ENCODE measurements at regions not wholly inside any gene's neighbourhood (a gene's known extent, or its start where the extent isn't known, plus 50 kb on each side); places are given as distances from the start of the nearest gene placed in this dataset.

DNA sequence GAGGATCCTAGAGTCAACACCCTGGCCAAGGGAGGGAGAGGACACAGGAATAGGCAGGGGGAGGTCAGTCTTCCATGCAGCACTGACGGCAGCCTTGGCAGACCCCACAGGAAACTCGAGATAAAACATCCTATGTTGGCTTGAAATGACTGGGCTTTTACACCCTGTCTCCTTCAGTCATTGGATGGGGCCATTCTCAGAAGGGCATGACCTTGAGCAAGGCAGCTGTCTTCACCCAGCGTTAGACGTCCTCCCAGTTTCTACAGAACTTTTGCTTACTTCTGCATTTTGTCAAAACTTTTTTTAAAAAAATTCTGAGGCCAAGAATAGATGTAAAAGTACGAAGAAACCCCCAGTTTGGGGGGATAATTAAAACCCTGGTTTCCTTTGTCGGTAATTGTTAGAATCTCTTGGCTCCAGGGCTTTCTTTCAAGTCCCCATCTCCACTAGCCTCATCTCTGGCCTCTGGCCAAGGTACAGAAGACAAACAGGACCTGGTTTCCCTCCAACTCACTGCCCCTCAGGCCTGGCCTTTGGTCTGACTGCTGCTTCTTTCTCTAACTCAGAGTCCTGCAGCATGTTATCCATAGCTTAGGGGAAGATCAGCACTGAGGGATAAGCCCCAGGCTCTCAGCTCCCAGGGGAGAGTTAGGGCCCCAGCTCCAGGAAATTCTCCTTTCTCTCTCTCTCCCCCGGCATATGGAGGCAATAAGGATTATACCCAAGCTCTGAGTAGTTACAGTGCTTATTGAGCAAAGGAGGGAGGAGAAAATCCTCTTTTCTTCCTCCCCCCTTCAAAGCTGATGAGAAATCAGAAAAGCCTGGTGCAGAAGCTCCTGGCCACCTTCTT lies 51.6 kb upstream of the KCND3 start:
- DNase-seq (ENCODE audit: low read depth), result no peak

DNA sequence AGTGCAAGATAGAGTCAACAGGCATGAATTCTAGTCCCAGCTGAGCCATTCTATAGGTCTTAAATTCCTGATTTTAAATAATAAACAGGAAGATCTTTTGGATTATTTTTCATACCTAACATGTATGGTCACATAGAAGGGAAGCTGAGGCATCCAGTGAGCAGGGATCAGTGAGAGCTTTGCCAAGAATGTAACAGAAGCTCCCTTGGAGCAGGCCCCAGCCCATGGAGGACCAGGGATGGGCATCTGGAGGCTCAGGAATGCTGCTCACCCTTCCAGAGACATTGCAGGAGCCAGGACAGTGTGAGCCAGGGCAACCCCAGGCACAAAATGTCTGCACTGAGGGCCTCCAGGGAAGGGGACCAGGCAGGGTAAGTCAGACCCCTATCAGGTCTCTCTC lies 54.4 kb upstream of the KCND3 start:
- DNase-seq (ENCODE audit: low read depth), result no peak

DNA sequence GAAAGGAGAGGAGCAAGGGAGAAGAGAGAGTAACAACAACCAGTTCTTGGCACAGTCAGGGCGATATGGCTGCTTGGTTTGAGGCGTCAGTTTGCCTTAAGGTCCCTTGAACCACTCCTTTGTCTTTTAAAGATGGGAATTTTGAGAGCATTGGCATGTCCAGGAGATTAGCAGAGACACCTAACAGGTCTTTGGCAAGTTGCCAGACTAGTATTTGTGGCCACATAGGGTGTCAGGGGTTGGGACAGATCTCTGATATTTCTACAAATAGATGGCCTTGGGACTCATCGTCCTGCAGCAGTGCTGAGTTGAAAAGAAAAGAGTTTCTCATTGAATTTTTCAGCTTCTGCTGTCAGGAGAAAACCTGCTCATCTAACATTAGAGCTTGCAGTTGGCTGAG lies 55.3 kb upstream of the KCND3 start:
- DNase-seq (ENCODE audit: low read depth), result no peak

DNA sequence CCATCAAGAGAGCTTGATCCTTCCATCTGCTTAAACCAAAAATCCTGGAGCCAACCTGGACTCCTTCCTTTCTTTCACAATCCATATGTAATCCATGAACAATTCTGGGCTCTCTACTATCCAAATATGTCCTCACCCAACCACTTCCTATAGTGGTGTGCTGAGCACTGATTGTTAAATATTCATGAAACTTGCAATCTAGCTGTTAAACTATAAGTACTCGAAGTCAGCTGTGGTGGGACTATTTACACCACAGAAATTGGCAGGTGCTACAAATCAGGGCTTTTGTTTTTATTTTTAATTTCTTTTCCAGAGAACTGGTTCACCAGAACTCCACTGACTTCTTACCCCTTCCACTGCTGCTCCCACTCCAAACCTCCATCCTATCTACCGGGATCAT lies 57.2 kb upstream of the KCND3 start:
- no peak for DNase-seq (ENCODE audit: low read depth)

DNA sequence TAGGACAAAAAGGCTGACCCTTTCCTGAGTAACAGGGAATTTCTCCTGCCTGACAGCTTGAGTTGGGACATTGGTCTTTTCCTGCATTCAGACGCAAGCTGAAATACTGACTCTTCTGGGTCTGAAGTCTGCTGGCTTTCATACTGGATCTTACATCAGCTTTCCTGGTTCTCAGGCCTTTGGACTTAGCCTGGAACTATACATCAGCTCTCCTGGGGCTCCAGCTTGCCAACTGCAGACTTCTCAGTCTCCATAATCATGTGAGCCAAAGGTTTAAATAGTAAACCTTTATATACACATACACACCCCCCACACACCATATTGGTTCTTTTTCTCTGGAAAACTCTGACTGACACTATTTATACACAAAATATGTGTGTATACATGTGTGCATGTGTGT lies 59.0 kb upstream of the KCND3 start:
- no peak for DNase-seq (ENCODE audit: low read depth)

DNA sequence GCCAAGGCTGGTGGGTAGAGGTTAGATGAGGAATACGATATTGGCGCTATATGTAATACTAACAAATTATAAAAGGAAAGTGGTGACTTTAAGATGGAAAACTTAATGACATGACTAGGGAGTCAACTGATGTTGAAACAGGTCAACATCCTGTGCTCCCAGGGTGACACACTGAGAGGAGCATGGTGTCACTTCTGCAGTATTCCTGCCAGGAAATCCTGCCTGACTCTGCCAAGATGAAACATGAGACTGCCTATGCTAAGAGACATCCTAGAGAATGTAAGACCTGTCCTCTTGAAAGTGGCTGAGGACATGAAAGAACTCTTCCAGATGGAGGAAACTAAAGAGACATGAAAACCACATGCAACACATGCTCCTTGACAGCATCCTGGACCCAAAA lies 65.0 kb upstream of the KCND3 start:
- DNase-seq (ENCODE audit: low read depth), result no peak

DNA sequence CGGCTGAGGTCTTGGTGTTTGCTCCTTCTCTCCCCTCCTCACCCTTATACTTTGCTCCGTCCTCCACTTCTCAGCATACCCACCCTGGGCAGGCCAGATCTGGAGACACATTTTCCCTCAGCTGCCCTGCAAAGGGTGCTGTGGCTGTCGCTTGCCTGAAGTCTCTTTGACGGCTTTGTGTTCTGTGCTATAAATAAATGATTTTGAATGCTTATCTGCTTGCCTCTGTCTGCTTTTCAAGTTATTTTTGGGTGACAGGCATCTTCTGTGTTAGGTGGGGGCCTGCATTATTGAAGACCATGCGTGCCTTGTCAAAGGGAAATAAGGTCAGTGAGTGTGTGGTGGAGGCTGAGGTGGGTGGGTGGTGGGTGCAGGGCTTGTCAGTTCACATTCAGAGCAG lies 66.9 kb upstream of the KCND3 start:
- DNase-seq (ENCODE audit: low read depth), result no peak

DNA sequence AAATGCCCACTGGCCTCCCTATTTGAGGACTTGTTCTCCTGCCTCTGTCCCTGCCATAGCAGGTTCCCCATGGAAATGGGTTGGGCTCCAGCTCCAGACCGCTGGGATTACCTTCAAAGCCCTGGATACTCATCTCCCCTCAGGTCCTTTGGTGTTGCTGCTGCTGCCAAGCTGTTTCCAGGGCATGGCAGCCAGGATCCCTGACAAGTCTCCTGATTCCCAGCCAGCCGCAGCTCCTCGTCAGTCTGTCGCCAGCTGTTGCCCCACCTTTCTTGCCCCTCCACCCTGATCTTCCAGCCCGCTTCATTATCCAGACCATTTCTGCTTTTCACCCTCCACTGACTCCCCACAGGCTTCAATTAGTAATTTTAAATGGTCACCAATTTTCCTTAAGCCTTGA lies 68.3 kb upstream of the KCND3 start:
- DNase-seq (ENCODE audit: low read depth), result no peak

DNA sequence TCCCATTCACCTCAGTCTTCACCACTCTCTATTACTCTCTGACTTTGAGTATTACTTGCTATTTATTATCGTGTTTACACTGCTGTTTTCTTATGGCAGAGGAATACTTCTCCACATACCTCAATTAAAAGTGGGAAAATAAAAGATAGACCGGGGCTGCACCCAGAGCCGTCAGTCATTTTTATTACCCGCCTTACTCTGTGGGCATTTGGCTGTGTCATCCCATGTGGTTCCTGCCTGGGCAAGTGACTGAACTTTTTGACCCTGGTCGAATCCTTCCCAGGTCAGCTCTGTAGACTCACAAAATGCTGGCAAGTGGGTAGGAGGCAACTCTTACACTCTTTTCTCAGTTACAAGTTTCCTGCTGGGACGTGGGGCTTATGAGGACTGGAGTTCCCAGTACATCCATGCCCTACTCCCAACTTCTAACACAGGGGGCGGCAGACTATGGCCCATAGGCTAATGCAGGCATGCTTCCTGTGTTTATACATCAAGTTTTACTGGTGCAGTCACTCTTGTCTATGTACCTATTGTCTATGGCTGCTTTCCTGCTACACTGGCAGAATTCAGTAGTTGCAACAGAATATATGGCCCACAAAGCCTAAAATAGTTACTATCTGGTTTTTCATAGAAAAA lies 69.5 kb upstream of the KCND3 start:
- no peak for DNase-seq (ENCODE audit: low read depth)

DNA sequence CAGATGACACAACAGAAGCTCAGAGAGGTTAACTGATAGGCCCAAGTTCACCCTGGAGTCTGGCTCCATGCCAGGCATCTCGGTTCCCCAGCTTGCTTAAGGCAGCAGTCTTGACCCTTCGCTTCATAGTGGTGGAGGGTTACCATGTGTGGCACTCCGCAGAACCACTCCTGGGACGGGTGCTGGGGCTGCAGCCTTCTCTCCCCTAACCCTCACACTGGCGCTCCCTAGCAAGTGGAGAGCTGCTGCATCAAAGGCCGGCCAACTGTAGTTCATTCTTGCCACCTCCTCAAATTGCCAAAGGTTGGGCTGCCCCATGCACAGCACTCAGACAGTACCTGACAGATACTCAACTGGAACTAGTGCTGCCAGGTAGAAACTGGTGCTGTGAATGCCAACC lies 70.2 kb upstream of the KCND3 start:
- DNase-seq (ENCODE audit: low read depth), result no peak

DNA sequence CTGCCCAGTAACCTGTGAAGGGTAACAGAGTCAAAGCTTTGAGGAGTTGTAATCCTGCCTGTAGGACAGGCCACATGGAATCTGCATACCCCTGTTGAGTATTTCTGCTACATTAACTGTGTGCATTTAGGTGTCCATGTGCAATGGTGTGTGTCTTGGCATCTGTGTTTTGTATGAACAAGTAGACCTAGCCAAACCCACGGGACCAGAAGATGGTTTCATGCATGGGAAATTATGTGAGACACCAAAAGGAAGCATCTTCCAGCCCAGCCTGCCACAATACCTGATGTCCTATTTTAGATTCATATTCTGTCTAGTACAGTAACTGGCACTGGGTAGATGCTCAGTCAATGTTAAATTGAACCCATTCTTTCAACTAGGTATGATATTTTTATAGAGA lies 70.8 kb upstream of the KCND3 start:
- no peak for DNase-seq (ENCODE audit: low read depth)

DNA sequence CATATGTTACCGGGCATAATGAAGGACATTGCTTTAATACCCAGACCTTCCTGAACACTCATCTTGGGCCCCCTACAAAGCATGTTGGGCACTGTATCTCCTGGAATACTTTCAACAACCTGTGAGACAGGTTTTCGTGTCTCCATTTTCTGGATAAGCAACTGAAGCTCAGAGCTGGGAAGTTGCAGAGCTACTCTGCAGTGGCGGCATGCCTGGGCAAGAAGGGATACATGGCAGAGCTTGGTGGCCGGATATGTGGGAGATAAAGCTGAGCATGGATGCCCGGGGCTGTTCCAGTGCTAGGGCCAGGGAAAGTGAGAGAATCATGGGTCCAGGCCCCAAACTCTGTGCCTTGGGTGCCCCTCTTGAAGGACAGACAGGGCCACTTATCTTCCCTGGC lies 71.6 kb upstream of the KCND3 start:
- DNase-seq (ENCODE audit: low read depth), result no peak

DNA sequence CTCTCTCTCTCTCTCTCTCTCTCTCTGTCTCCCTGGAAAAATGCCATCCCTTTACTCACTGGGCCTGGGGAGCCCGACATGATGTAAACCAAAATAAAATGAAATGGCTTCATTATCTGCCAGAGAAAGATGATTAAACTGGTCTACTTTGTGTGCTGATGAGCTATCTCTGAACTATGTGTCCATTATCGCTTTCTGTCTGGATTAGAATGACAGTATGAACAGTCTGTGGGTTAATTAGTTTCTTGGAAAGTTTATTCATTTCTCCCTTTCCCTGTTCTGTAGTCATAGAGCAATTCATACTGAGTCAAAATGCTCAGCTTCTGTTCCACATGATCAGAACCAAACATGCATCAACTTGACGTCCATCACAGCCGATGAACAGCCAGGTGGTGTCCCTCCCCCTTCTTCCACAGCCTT lies 72.4 kb upstream of the KCND3 start:
- no peak for DNase-seq (ENCODE audit: low read depth)

DNA sequence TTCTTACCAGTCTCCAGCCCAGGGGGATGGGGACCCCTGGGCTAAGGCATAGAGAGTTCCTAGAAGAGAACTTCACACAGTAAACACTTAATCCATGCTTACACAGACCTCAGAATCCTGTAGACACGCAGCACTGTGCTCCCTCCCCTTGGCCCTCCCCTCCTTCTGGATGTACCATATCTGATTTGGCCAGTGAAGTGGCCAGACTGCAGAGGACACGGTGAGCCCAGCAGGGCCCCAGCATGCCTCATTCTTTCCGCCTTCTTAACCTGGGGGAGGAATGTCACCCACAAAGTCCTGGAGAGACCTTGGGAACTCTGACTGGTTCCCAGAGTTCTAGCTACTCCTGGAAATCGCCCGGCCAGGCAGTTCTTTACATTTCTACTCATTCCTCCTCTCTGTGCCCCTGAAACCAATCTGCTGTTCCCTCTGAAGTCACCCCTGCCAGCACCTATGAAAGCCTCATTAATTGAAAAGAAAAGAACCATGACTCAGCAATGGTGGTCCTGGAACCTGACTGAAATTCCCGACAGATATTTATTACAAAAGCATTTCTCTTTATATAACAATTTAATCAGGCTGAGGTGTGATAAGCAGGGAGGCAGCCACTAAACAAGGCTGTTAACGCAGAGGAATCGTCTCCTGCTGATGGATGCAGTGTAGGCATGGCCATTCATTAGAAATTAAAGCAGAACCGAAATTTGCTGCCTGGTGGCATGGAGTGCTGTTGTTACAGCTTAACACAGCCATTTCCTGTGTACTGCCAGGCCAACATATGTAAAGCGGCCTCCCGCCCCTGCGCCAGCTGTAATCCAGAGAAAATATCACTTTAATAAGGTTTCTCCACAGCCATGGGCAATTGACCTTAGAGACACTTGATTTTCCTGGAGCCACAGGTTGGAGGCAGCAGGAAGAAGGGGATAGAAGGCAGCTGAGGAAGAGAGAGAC lies 74.6 kb upstream of the KCND3 start:
- no peak for DNase-seq (ENCODE audit: low read depth)

DNA sequence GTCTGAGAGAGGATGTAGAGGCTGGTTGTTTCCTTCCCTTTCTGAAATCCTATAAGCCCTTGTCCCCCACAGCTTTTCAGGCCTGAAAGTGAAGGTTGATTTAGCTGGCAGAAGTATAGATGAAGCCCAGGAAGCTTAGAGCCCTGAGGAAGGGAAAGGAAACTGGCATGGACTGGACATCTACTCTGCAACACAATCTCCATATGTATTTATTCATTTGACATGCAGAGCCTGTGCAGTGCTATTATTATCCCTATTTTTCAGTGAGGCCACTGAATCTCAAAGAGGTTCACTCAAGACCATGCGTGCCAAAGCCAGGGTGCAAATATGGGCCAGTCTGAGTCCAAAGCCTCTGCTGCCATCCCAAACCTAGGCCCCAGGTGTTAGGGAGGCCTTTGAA lies 78.5 kb upstream of the KCND3 start:
- DNase-seq (ENCODE audit: low read depth), result no peak

DNA sequence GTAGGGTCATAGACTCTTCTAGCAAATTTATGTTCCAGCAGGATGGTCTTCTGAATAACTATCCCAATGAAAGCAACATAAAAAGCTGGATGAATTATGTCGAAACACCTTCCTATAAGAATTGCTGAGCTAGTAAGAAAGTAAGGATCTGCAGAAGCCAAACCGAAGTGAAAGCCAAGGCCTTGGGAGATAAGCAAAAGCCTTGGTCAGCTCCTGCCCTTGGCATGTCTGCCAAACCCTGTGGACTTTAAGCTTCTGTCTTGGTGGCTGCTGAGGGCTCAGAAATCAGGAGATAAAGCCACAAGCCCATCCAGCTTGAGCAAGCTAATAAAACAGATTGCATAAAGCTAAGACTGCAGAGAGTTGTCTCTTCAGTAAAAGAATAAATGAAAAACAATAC lies 81.2 kb upstream of the KCND3 start:
- DNase-seq (ENCODE audit: low read depth), result no peak

DNA sequence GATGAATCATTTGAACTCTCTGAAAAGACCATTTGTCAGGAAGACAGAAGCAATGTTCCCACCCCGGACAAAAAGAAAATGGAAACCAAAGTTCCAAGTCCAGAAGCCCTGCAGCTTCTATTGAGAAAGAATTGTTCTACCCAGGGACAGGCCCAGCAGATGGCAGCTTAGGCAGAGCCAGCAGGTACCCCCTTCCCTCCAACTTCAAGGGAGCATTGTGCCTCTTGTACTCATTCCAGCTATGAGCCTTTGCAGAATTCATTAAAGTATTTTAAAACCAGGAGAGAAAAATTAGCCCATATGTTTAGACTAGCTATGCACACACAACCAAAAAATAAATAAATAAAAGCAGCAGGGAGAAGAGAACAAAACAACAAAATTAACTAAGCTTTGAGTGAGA lies 85.2 kb upstream of the KCND3 start:
- no peak for DNase-seq (ENCODE audit: low read depth)

DNA sequence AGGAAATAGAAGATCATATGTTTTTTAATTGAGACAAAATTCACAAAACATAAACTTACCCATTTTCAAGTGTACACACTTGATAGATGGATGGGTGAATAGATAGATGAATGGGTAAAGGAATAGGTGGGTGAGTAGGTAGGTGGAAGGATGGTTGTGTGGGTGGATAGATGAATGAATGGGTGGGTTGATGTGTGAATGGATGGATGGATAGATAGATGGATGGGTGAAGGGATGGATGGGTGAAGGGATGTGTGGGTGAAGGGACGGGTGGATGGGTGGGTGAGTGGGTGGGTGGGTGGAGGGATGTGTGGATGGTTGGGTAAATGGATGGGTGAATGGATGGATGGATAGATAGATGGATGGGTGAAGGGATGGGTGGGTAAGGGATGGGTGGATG lies 86.1 kb upstream of the KCND3 start:
- DNase-seq (ENCODE audit: low read depth), result no peak

DNA sequence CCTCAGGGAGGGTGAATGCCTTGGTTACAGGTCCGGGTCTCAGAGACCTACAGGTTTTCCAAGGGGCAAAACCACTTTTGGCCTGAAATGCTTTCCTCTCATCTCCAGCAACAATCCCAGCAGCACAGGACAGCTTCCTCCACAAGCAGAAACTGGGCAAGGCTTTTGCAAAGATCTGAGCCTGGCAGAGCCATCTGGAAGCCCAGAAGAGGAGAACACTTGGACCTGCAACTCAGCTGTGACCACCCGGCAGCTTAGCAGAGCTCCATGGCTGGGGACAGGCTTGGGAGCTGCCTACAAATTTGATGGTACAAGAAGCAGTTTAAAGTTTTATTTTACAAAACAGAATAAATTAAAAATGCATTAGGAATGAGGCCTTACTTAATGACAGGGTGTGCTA lies 90.0 kb upstream of the KCND3 start:
- no peak for DNase-seq (ENCODE audit: low read depth)

DNA sequence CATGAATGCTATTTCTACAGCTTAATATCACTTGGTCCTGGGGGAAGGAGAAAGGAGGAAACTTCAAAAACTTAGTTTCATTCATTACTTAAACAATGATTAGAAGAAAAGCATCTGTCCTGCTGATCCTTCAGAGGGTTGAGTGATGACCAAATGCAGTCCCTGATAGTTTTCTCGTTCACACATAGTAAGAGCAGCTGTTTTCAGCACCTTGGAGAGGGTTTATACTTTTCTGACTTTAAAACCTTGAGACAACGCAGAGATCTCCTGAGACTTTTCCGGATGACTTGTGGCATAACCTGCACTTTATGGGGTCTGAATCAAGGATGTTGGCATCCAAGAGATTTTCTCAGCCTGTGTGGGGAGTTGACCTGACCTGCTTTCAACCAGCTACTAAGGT lies 94.0 kb upstream of the KCND3 start:
- no peak for DNase-seq (ENCODE audit: low read depth)

DNA sequence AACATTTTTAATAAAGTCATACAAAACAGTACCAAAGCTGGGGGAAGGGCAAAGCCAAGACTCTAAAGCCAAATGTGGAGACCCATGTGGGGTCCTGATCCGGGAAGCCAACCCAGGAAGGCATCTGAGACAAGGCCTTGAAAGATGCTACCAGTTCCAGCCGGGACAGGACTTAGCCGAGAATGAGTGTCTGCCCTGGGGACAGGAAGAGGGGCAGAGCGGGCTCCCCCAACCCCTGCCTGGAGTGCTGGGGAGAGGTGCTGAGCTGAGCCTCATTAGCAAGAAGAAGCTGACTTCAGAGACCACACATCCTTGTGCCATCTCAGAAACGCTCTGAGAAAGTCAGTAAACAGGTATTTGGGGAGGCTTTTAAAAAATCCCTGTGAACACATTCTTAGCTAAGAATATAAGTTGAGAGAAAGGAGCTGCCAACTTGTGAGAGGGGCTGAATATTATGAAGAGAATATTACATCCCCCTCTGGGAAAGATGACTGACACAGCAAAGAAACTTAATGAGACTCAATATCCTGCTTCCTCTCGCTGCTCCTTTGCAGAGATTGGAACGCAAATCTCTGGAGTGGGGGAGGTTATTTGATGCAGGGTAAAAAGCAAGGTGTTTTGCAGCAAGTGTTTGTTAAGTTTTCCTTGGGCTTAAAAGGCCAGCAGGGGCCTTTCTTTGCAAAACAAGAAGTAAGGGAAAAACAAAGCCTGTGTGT lies 103.3 kb upstream of the KCND3 start:
- no peak for DNase-seq (ENCODE audit: low read depth)

DNA sequence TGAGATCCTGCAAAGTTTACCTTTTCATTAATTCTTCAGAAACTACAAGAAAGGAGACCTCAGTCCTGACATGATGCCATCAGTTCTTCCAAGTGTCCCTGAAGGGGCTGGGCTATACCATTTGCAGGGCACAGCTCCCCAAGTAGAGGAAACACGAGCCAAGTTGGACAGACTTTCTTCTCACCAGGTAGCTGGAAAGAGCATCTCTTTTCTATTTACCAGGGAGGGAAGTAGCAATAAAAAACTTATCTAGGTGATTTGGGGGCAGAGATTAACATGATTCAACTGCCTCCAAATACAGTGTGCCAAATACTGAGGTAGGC lies 103.9 kb upstream of the KCND3 start:
- DNase-seq (ENCODE audit: low read depth), result no peak
